PFSK-1 (cell line): ENCODE measurements at regions not wholly inside any gene's neighbourhood (a gene's known extent, or its start where the extent isn't known, plus 50 kb on each side); places are given as distances from the start of the nearest gene placed in this dataset.

Experiments used
- FOXP2 ChIP-seq: optimal IDR thresholded peaks from 2 replicates; pipeline ENCODE3; 2011; ENCODE audit warnings: borderline replicate concordance, control low read depth, inconsistent platforms; ENCODE audit not compliant: insufficient read depth; ENCODE audit errors: extremely low read length, extremely low read depth
- POLR2AphosphoS5 ChIP-seq: IDR thresholded peaks from 2 replicates; pipeline ENCODE4 v1.6.1; 2012; ENCODE audit warnings: low read depth, mild to moderate bottlenecking, control low read depth, low read length, moderate library complexity
- SIN3A ChIP-seq: IDR thresholded peaks from 2 replicates; pipeline ENCODE4 v1.6.1; 2012; ENCODE audit warnings: mild to moderate bottlenecking, low read length, moderate library complexity, borderline replicate concordance; ENCODE audit not compliant: insufficient read depth
- TAF1 ChIP-seq: IDR thresholded peaks from 2 replicates; pipeline ENCODE4 v1.6.1; 2012; ENCODE audit warnings: low read length, control low read depth, borderline replicate concordance; ENCODE audit not compliant: insufficient read depth
- TF ChIP-seq, protein P1 (sequence below), 2 experiments: IDR thresholded peaks; 2 replicates each; pipeline versions ENCODE4 v1.6.1 to v1.8.0; 2011 to 2012; ENCODE audit warnings: low read depth in 2 of 2, low read length in 2 of 2, control low read depth in 1 of 2, inconsistent platforms in 1 of 2, mild to moderate bottlenecking in 1 of 2, moderate library complexity in 1 of 2; ENCODE audit not compliant: insufficient read depth in 1 of 2

DNA sequence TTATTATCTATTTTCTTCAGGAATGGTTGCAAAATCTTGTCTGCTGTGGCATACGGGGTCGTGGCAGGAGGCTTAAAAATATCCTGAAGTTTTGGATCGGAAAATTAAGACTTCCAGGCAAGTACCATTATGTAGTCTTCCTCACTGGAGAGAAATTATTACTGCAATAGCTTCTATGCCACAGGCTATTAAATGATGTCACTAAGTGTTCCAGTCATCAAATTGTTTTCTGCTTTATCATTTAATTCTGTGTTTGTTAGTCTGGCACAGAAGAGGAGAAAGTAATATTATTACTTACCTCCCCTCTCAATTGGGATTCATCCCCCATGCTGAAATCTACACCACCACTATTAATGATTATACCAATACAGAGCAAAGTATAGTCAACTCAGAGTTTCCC, 378.2 kb upstream of the ALCAM start:
- TF ChIP-seq POLR2AphosphoS5 (no peak), TAF1 (no peak), SIN3A (no peak), FOXP2 (no peak)
- TF ChIP-seq, protein P1, sequence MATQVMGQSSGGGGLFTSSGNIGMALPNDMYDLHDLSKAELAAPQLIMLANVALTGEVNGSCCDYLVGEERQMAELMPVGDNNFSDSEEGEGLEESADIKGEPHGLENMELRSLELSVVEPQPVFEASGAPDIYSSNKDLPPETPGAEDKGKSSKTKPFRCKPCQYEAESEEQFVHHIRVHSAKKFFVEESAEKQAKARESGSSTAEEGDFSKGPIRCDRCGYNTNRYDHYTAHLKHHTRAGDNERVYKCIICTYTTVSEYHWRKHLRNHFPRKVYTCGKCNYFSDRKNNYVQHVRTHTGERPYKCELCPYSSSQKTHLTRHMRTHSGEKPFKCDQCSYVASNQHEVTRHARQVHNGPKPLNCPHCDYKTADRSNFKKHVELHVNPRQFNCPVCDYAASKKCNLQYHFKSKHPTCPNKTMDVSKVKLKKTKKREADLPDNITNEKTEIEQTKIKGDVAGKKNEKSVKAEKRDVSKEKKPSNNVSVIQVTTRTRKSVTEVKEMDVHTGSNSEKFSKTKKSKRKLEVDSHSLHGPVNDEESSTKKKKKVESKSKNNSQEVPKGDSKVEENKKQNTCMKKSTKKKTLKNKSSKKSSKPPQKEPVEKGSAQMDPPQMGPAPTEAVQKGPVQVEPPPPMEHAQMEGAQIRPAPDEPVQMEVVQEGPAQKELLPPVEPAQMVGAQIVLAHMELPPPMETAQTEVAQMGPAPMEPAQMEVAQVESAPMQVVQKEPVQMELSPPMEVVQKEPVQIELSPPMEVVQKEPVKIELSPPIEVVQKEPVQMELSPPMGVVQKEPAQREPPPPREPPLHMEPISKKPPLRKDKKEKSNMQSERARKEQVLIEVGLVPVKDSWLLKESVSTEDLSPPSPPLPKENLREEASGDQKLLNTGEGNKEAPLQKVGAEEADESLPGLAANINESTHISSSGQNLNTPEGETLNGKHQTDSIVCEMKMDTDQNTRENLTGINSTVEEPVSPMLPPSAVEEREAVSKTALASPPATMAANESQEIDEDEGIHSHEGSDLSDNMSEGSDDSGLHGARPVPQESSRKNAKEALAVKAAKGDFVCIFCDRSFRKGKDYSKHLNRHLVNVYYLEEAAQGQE (IDR thresholded peaks at IDR 0.05; ENCODE audit: insufficient read depth in 1 of 2, low read depth in 2 of 2, low read length in 2 of 2), result no peak
